GM12801 (cell line): ENCODE measurements at regions not wholly inside any gene's neighbourhood (a gene's known extent, or its start where the extent isn't known, plus 50 kb on each side); places are given as distances from the start of the nearest gene placed in this dataset.

Experiments
- CTCF ChIP-seq: IDR thresholded peaks from one replicate; pipeline ENCODE4 v1.5.1; 2011; ENCODE audit warnings: control low read depth; ENCODE audit not compliant: insufficient read length; ENCODE audit errors: extremely low read depth

DNA sequence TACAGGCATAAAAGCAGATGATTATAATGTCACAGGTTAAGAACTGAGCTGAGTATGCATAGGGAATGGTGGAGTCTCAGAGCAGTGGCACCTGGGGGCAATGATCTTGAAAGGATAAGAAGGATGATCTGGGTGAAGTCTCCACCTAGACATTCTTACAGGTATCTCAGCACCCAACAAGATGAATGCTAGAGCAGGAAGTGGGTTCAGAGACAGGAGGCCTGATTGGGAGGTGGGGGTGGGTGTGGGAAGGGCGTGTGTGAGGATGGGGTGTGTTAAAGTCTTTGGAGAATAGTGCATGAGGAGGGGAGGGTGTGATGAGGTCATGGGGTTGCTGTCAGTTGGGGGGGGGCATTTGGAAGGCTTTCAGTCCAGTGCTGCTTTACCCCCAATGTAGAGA is 78.8 kb upstream of the UPP2 start:
- TF ChIP-seq CTCF: no peak

- TF ChIP-seq CTCF: no peak
Observed at GRCh38 chr2:158021226-158021625, 80.5 kb upstream of the UPP2 start.

GRCh38 chr2:158015428-158016076 is 86.1 kb upstream of the UPP2 start:
- no peak for TF ChIP-seq CTCF

GRCh38 chr2:158013891-158014290 is 87.8 kb upstream of the UPP2 start:
- no peak for TF ChIP-seq CTCF

DNA sequence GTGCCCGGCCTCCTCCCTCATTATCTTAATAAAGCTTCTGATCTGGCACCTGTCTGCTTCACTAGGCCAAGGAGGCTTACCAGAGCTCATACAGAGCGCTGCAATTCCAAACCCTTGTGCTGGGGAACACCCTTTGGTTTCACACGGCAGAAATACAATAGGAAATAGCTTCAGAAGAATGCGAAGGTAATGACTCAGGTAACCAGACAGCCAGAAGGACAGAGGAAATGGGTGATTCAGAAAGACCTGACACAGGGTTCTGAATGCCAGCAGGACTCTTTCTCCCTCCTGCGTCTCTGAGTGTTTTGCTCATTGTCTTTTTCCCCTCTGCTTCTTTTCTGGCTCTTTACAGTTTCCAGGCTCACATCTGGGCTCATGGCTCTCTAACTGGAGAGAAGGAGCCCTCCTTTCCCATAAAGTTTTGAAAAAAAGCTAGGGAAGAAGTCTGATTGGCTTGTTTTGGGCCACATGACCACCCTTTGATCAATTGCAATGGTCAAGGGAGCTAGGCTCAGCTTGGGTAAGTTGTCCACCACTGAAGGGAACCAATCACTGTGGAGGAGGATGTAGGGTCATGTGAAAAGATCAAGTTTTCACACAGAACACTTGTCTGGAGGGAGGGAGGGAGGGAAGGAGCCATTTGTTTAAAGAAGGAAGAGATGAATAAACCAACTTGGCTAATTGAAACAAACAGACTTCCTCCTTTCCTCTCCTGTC is 90.5 kb upstream of the UPP2 start:
- TF ChIP-seq CTCF: no peak

DNA sequence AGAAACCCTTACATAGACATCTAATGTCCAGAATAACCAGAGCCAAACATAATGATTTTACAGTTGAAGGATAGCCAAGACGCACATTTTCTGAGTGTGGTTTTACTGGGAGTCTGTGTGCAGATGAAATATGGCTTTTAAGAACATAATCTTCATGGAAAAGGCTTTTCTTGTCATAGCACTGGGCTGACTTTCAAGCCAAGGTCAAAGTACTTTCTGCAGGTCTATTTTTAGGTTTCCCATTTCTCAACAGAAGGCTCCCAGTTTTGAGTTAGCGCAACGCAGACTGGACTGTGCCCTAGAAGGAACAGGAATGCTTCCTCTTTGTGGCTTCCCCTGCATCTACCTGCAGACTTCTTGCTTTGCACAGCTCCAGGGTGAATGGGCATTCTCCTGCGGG is 92.3 kb upstream of the UPP2 start:
- no peak for TF ChIP-seq CTCF

DNA sequence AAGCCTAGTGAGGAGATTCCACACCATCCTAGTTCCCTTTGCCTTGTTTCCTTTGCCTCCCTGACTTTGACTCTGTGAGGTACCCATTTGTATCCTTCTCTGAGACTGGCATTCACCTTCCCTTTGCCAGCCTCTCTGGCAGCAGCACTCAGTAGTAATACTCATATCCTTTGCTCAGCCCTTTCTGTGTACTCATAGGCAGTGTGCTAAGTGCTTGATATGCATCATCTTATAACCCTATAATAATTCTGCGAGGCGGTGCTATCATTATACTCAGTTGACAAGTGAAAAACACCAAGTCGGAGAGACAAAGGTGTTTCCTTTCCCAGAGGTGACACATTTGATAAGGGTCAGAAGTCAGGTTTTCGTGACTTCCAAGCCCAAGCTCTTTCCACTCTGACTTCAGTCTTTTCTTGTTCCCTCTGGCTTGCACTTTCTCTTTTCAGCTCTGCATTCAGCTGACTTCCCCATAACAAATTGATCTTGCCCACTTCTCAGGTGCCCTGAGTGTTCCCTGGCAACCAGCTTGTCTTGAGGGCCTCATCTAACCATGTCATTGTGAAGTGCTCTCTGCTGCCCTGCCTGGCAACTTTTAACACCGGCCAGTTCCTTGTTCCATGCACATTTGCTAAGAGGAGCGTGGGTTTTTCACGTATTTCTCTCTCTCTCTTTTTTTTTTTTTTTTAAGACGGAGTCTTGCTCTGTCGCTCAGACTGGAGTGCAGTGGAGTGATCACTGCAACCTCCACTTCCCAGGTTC is 94.5 kb upstream of the UPP2 start:
- no peak for TF ChIP-seq CTCF
